Fibroblast of skin of back (primary cell): ENCODE measurements at regions not wholly inside any gene's neighbourhood (a gene's known extent, or its start where the extent isn't known, plus 50 kb on each side); places are given as distances from the start of the nearest gene placed in this dataset.
A peak's percentile ranks its signal among the peaks of the same experiment; 100 is the strongest.

Source experiments
- DNase-seq: peaks from one replicate; pipeline ENCODE4 v3.0.0-alpha.2; 2013

DNA sequence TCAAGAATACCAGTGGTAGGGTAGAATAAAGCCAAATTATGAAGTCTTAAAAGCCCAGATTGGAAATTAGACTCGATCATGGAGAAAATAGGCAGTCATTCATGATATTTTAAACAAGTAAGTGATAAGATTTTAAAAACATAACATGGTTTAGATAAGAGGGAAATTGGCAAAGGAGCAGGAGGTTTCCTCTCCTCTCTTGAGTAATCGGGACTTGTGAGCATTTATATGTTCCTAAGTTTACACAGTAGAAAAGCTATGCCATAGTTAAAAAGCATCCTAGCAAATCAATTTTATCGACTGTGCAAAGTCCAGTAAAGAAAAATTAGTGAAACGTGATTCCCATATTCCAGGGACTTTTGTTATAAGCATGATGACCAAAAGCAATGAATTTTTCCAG lies 313.2 kb downstream of the AHR start:
- DNase-seq: no peak

DNA sequence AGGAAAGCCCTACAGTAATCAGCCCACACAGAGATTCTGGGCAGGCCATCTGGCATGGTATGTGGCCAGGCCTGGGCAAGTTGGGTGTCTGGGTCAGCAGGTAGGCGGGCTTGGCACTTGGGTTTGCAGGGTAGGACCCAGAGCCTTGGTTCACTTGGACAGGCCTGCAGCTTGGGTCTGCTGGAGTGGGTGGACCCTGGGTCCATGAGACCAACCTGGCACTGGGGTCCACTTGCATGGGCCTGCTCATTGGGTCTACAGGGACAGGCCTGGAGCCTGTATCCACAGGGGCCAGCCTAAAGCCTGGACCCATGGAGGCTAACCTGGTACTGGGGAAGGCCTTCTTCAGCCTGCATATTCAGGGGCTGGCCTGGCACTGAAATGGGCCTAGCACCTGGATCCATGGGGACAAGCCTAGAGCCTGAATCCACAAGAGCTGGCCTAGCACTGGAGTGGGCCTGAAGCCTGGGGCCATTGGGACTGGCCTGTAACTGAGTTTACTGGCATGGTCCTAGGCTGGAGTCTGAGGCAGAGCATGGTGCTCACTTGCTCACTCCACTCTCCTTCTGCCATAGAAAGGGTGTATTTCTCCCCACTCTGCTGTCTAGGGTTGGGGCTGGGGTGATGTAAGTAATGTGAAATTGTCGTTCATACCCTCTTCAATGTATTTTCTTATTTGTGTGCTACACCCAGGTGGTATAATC lies 315.0 kb downstream of the AHR start:
- no peak for DNase-seq

GRCh38 chr7:17617380-17617779 lies 318.9 kb downstream of the AHR start:
- no peak for DNase-seq

GRCh38 chr7:17617857-17618651 lies 319.6 kb downstream of the AHR start:
- DNase-seq: no peak

DNA sequence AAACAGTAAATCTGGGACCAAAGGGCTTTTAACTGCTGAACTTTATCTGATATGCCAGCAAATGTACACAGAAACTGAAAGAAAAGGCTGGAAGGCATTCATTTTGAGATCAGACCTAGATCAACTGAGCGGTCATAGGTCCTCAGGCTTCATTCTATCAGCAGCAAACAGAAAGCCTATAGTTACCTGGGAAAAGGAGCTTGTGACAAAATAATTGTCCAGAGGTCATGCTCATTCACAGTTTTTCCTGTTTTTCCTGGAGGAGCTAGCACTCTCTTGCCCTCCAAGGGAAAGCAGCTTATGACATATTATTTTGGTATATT lies 320.2 kb downstream of the AHR start:
- DNase-seq: no peak

GRCh38 chr7:17619196-17619818 lies 320.9 kb downstream of the AHR start:
- no peak for DNase-seq

DNA sequence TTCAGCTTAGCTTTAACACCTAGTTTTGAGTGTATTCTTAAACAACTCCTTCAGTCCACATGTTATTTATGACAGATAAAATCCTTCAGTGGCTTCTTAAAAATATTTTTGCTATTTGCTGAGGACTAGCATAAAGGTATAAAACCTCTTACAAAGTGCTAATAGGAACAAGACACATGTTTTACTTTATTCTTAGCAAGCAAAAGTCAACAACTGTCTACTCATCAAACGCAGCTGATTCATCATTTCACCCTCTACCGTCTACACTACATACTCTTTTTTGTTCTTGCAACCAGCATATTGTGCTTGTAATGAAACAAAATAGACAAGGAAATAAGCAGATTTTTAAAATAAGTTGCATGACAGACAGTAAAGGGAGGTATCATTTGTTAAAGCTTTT lies 319.7 kb downstream of the SNX13 start:
- no peak for DNase-seq

GRCh38 chr7:17622451-17622850 lies 317.8 kb downstream of the SNX13 start:
- no peak for DNase-seq

GRCh38 chr7:17623546-17624185 lies 316.6 kb downstream of the SNX13 start:
- peak; percentile 61 for DNase-seq

GRCh38 chr7:17624379-17624778 lies 315.9 kb downstream of the SNX13 start:
- no peak for DNase-seq

DNA sequence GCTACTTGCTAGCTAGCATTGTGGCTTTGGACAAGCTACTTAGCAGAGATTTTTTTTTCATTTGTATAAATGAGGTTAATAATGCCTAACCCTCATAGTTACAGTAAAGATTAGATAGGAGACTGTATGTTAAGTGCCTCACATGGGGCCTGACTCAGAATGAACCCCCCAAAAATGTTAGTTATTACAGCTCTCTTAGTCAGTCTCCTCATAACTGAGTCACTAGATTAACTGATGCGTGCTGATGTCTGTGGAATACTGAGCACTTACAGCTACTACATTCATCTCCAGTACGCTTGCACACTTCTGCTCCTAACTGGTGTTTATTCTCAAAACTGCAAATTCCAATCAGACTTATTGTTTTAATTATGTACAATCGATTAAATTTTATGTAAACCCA lies 315.3 kb downstream of the SNX13 start:
- DNase-seq: peak; percentile 91

DNA sequence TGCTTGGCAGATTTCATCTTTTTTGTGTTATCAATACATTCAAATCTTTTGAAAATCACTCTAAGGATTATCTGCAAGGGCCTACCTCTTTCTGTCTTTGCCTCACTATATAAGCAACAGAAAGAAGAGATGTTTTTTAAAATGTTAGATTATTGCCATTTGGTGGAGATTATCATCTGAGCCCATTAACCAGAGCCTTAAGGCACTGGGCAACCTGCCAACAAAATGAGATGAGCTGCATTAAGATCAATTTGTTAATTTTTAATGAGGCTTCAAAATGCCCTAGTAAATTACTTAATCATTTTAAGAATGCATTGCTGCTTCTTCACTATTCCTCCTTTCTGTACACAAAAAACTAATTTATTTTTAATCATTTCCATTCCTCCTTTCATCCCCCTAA lies 314.1 kb downstream of the SNX13 start:
- no peak for DNase-seq

- DNase-seq: no peak
Observed at GRCh38 chr7:17631061-17631460, 309.2 kb downstream of the SNX13 start.

DNA sequence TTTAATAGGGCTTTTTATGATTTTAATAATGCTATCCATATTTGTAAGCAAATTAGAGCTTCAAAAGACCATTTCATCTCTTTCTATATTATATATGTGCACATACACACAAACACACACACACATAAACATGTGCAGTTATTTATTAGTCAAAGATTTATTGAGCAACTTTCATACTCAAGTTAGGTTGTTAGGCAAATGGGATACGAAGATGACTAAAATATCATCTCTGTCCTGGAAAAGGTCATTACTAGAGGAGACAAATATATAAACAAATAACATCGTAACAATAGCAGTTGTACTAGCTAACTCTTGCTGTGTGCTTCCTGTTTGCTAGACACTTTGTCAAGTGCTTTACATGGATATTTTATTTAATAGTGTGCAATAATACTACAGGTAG lies 307.9 kb downstream of the SNX13 start:
- DNase-seq: no peak

DNA sequence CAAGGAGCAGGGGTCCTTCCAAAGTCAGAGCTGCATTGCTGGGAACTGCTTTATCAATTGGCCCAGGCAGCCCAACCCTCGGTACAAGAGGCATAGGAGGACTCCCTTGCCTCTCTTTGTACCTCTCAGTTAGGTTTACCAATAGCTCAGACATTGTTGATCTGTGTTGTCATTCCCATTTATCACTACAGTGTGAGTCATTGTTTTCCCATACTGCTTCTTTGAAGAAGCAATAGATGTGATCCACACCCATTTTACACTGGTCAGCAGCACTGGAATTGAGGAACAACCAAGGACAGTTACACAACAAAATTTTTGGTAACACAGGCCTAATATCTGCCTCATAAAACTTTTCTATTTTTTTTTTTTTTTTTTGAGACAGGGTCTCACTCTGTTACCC lies 307.2 kb downstream of the SNX13 start:
- DNase-seq: peak; percentile 65

- DNase-seq: no peak
Observed at GRCh38 chr7:17638727-17639126, 301.6 kb downstream of the SNX13 start.

DNA sequence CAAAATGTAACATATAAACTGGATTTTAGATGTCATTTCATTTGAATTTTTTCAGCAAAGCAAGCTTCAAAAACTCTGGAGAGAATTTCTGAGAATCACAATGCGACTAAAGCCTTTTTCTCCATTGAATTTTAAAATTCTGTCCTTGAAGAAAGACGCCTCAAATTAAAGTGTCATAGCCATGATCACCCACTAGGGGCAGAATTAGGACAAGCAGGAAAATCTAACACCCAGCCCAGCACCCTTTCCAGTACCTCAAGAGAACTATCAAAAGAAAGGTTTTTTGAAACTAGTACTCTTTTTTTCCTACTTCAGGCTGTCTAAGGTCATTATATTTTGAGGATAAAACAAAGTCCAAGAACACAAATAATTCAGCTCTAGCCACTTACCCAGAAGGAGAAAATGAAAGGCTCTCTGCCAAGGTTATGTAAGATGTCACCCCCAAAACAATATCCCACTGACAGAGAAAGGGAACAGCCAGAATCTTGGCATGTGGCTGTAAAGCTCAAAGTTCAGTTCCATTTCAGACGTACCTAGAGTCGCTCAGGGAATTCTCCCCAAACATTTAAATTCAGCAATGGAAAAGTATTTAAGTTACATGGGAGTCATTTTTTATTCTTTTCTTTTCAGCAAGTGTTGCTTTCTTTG lies 299.4 kb downstream of the SNX13 start:
- peak; percentile 40 for DNase-seq

GRCh38 chr7:17645500-17645899 lies 294.8 kb downstream of the SNX13 start:
- DNase-seq: no peak

- peak; percentile 51 for DNase-seq
Observed at GRCh38 chr7:17646253-17646956, 293.9 kb downstream of the SNX13 start.

GRCh38 chr7:17651341-17651740 lies 289.0 kb downstream of the SNX13 start:
- DNase-seq: peak; percentile 26

DNA sequence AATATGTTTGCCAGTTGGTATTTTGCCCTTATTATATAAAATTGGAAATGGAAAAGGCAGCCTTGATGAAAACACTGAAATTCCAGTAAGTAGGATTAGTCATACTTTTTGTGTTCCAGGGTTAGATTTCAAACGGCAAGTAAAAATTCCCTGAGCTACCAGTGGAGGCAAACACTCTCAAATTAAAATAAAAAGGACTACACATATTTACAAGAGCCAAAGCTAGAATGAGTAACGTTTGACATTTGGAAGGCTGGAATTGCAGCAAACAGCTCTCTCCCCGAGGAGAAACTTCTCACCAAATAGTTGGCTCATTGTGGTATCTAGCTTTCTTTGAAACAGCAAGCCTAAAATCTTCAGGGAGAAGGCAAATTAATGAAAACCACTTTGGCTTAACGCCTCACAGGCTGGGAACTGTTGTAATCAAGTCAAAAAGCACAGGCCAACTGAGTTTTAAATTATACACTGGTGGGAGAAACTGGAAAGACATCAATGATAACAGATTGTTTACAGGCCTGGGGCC lies 288.4 kb downstream of the SNX13 start:
- DNase-seq: peak; percentile 88

GRCh38 chr7:17654940-17655339 lies 285.4 kb downstream of the SNX13 start:
- DNase-seq: no peak
